OCI-LY1 (cell line): ENCODE measurements at regions not wholly inside any gene's neighbourhood (a gene's known extent, or its start where the extent isn't known, plus 50 kb on each side); places are given as distances from the start of the nearest gene placed in this dataset.
A peak's percentile ranks its signal among the peaks of the same experiment; 100 is the strongest.

Experiments
- H2AFZ ChIP-seq: fragments of 200-600 bp; sonication (generic), shearing (Covaris generic); 2 replicates; pipeline ENCODE4 v1.6.0; 2014; ENCODE audit warnings: antibody characterized with exemption, mild to moderate bottlenecking, low read length
- H3F3A ChIP-seq: fragments of 200-600 bp; sonication (generic), shearing (Covaris generic); 2 replicates; pipeline ENCODE4 v1.6.0; 2014; ENCODE audit warnings: mild to moderate bottlenecking, antibody characterized with exemption, low read length, moderate library complexity; ENCODE audit not compliant: insufficient read depth
- H3K27ac ChIP-seq: fragments of 200-600 bp; sonication (generic); 2 replicates; pipeline ENCODE4 v1.5.1; 2014; ENCODE audit warnings: low read length, mixed run types, mild to moderate bottlenecking, low read depth; ENCODE audit not compliant: poor library complexity, severe bottlenecking
- H3K27me3 ChIP-seq: fragments of 200-600 bp; sonication (generic); 2 replicates; pipeline ENCODE4 v1.6.0; 2014; ENCODE audit warnings: antibody characterized with exemption, mild to moderate bottlenecking, low read length, moderate library complexity; ENCODE audit not compliant: insufficient read depth
- H3K36me3 ChIP-seq: fragments of 200-600 bp; sonication (generic); 2 replicates; pipeline ENCODE4 v1.6.1; 2014; ENCODE audit warnings: mild to moderate bottlenecking, antibody characterized with exemption, low read length, moderate library complexity, mixed read lengths; ENCODE audit not compliant: insufficient read depth
- H3K4me1 ChIP-seq: fragments of 200-600 bp; sonication (generic); 2 replicates; pipeline ENCODE4 v1.5.1; 2014; ENCODE audit warnings: mild to moderate bottlenecking, low read length, moderate library complexity; ENCODE audit not compliant: insufficient read depth, severe bottlenecking
- H3K4me2 ChIP-seq: fragments of 200-600 bp; sonication (generic), shearing (Covaris generic); 2 replicates; pipeline ENCODE4 v1.6.1; 2014; ENCODE audit warnings: low read length
- H3K4me3 ChIP-seq: fragments of 200-600 bp; sonication (generic); 2 replicates; pipeline ENCODE4 v1.5.1; 2014; ENCODE audit warnings: low read length, low read depth, mild to moderate bottlenecking, mixed read lengths; ENCODE audit not compliant: poor library complexity, severe bottlenecking
- H3K79me2 ChIP-seq: fragments of 200-600 bp; shearing (Covaris generic); 2 replicates; pipeline ENCODE4 v1.6.1; 2016; ENCODE audit warnings: mixed run types, low read length, mixed read lengths; ENCODE audit not compliant: insufficient read depth
- H3K9ac ChIP-seq: fragments of 200-600 bp; sonication (generic), shearing (Covaris generic); 2 replicates; pipeline ENCODE4 v1.6.1; 2014; ENCODE audit warnings: mild to moderate bottlenecking, low read length, mixed read lengths
- H3K9me2 ChIP-seq: fragments of 200-600 bp; sonication (generic), shearing (Covaris generic); 2 replicates; pipeline ENCODE4 v1.6.1; 2014; ENCODE audit warnings: low read depth, mild to moderate bottlenecking, low read length, mixed read lengths
- H3K9me3 ChIP-seq: fragments of 200-600 bp; shearing (Covaris generic); 2 replicates; pipeline ENCODE4 v1.6.1; 2014; ENCODE audit warnings: low read length, mixed read lengths
- H4K20me1 ChIP-seq: fragments of 200-600 bp; sonication (generic), shearing (Covaris generic); 2 replicates; pipeline ENCODE4 v1.6.0; 2016; ENCODE audit warnings: mild to moderate bottlenecking, low read length; ENCODE audit not compliant: insufficient read depth
- EZH2 ChIP-seq: fragments of 200-600 bp; sonication (generic), shearing (Covaris generic); IDR thresholded peaks from 2 replicates; pipeline ENCODE4 v1.8.0; 2017; ENCODE audit warnings: borderline replicate concordance, mixed run types, mild to moderate bottlenecking, antibody characterized with exemption, low read length, moderate library complexity, mixed read lengths
- TF ChIP-seq, protein P1 (sequence below): fragments of 200-600 bp; sonication (generic), shearing (Covaris generic); IDR thresholded peaks from 2 replicates; pipeline ENCODE4 v1.5.1; 2017; ENCODE audit warnings: mild to moderate bottlenecking, antibody characterized with exemption, low read length, moderate library complexity, mixed read lengths

DNA sequence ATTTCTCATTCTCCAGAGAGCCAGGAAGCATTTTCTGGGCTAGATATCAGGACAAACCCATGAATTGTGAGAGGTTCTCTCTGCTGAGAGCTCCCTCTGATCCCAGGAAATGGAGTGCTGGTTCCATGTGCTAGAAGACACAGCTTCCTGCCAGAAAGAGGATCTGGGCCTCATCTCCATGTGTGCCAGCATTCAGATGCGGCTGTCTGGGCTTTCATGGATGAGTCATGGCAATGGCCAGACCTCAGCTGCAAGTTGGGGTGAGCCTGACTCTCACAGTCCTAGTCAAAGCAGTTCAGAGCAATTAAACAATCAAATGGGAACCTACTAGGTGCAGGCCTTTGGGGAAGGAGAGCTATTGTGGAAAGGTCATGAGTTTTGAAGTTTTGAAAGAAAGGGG, 82.3 kb upstream of the EED start:
- H3K27ac ChIP-seq = no peak overlapping the region
- H4K20me1 ChIP-seq = no peaks in the 10 kb centered on the region
- peaks cover 32% of the 10 kb centered on the region for H3K4me1 ChIP-seq
- H3K36me3 ChIP-seq = no peaks in the 10 kb centered on the region; the same call in 1 of the 2 replicates
- no peak overlapping the region for H2AFZ ChIP-seq
- TF ChIP-seq, protein P1, sequence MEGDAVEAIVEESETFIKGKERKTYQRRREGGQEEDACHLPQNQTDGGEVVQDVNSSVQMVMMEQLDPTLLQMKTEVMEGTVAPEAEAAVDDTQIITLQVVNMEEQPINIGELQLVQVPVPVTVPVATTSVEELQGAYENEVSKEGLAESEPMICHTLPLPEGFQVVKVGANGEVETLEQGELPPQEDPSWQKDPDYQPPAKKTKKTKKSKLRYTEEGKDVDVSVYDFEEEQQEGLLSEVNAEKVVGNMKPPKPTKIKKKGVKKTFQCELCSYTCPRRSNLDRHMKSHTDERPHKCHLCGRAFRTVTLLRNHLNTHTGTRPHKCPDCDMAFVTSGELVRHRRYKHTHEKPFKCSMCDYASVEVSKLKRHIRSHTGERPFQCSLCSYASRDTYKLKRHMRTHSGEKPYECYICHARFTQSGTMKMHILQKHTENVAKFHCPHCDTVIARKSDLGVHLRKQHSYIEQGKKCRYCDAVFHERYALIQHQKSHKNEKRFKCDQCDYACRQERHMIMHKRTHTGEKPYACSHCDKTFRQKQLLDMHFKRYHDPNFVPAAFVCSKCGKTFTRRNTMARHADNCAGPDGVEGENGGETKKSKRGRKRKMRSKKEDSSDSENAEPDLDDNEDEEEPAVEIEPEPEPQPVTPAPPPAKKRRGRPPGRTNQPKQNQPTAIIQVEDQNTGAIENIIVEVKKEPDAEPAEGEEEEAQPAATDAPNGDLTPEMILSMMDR = no peak
- no peak for TF ChIP-seq EZH2
- H3K27me3 ChIP-seq = no peaks in the 10 kb centered on the region
- H3K4me2 ChIP-seq = no peak overlapping the region
- H3K79me2 ChIP-seq = no peaks in the 10 kb centered on the region
- no peaks in the 10 kb centered on the region for H3F3A ChIP-seq
- H3K9ac ChIP-seq = no peak overlapping the region
- no peaks in the 10 kb centered on the region for H3K9me3 ChIP-seq
- H3K4me3 ChIP-seq = no peak overlapping the region
- no peaks in the 10 kb centered on the region for H3K9me2 ChIP-seq

DNA sequence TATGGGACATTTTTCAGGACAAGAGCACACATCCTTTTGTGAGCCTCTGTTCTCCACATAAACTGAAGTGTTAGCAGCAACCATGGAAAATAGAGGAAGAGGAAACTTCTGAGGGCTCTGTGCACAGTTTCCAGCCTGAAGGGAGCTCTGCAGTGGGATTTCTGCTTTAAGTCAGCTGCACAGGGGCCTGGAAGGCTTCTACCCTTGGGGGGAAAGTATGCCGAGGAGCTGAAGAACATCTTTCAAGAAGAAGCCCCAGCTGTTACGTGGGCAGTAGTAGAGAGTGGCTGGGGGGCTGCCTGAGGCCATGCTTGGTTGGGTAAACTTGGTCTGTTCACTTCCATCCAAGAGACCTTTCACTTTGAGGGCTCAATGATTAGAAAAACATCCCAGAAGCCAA, 82.7 kb upstream of the EED start:
- Histone ChIP-seq H2AFZ (no peak overlapping the region), H3K79me2 (no peaks in the 10 kb centered on the region), H3K27me3 (no peaks in the 10 kb centered on the region), H3K9me2 (no peaks in the 10 kb centered on the region), H3F3A (no peaks in the 10 kb centered on the region), H3K4me3 (no peak overlapping the region), H3K9ac (no peak overlapping the region), H3K27ac (peak overlapping the region; percentile 13), H3K4me2 (no peak overlapping the region), H3K36me3 (no peaks in the 10 kb centered on the region; the same call in 1 of the 2 replicates), H3K4me1 (peaks cover 32% of the 10 kb centered on the region), H3K9me3 (no peaks in the 10 kb centered on the region), H4K20me1 (no peaks in the 10 kb centered on the region)
- TF ChIP-seq EZH2 = no peak
- TF ChIP-seq, protein P1 = no peak

DNA sequence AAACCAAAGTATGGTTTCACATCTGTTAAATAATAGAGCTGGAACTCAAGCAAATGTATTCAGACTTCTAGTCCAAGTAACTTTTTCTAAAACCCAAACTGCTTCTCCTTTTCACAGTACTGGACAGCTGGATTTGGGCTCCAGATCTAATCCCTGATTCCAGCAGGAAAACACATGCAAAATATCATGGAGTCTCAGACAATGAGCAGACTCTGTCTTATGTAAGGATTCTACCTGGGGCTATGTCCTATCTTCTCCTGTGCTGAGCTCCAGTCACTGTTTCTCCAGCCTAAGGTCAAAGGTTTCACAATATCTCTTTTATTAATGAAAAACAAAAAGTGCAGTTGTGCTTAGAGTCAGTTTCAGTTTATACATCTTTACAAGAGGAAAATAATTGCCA, 83.2 kb upstream of the EED start:
- H3K36me3 ChIP-seq = no peaks in the 10 kb centered on the region; the same call in 1 of the 2 replicates

More for the DNA sequence above, 83.2 kb upstream of the EED start:
- Histone ChIP-seq H3K79me2 (no peaks in the 10 kb centered on the region), H3K4me1 (peaks cover 32% of the 10 kb centered on the region), H3F3A (no peaks in the 10 kb centered on the region), H3K9me3 (no peaks in the 10 kb centered on the region), H3K9ac (no peak overlapping the region), H3K27me3 (no peaks in the 10 kb centered on the region), H3K4me3 (no peak overlapping the region), H4K20me1 (no peaks in the 10 kb centered on the region), H3K9me2 (no peaks in the 10 kb centered on the region), H3K4me2 (no peak overlapping the region), H3K27ac (peak overlapping the region; percentile 78), H2AFZ (no peak overlapping the region; the same call in 1 of the 2 replicates)
- TF ChIP-seq, protein P1 = no peak
- no peak for TF ChIP-seq EZH2
